ENCODE measurements at regions not wholly inside any gene's neighbourhood (a gene's known extent, or its start where the extent isn't known, plus 50 kb on each side); places are given as distances from the start of the nearest gene placed in this dataset.
"Not testable (repeated sequence)": the region's sequence is repeated elsewhere in the genome, so short reads cannot be mapped to it uniquely, and the experiment has no call there.

GRCh38 chr7:49669692-49670260 lies 103.7 kb upstream of the VWC2 start:
- no peak for DNase-seq (ENCODE audit: low read depth)

DNA sequence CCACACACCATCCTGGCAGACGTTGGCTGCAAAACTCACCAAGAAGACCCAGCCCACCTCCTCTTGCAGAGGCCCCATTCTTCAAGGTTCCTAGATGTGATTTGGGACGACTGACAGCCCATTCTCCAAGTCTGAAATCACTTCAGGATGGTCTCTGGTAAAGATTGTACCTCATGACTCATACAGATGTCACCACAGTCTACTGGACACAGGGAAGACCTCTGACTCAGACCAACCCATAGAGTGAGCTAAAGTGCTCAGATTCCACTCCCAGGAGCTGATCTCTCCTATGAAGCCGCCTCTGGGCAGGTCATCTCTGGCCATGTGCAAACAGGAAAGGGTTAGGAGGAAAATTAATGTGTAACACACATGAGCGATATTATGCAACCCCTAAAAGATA lies 102.4 kb upstream of the VWC2 start:
- peak; percentile 20 for DNase-seq (ENCODE audit: low read depth)

- DNase-seq (ENCODE audit: low read depth), result no peak
Observed at GRCh38 chr7:49692516-49692915, 80.9 kb upstream of the VWC2 start.

GRCh38 chr7:49695971-49696370 lies 77.5 kb upstream of the VWC2 start:
- no peak for DNase-seq (ENCODE audit: low read depth)

- DNase-seq (ENCODE audit: low read depth), result no peak
Observed at GRCh38 chr7:49700841-49701240, 72.6 kb upstream of the VWC2 start.

- no peak for DNase-seq (ENCODE audit: low read depth)
Observed at GRCh38 chr7:49702099-49702498, 71.3 kb upstream of the VWC2 start.

DNA sequence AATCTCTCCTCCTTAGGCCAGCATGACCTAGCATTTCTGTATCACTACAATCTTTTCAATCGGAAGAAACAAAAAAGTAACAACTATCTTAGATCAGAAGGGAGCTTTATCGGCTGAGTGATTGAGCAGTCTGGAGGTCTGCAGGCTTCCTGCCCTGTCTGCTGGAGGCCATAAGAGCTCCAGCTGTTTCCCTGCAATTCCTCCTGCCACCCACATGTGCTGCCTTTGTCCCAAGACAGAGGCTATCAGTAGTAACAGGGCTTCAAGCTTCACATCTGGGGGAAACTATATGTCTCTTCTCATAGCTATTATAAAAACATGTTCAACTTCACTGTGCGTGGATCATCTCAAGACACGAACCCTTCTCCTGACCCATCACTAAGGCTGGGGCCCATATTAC lies 70.1 kb upstream of the VWC2 start:
- DNase-seq (ENCODE audit: low read depth), result no peak

GRCh38 chr7:49703881-49704280 lies 69.6 kb upstream of the VWC2 start:
- no peak for DNase-seq (ENCODE audit: low read depth)

- no peak for DNase-seq (ENCODE audit: low read depth)
Observed at GRCh38 chr7:49706106-49706505, 67.3 kb upstream of the VWC2 start.

- no peak for DNase-seq (ENCODE audit: low read depth)
Observed at GRCh38 chr7:49707891-49708290, 65.5 kb upstream of the VWC2 start.

GRCh38 chr7:49708590-49708989 lies 64.8 kb upstream of the VWC2 start:
- DNase-seq (ENCODE audit: low read depth), result no peak

DNA sequence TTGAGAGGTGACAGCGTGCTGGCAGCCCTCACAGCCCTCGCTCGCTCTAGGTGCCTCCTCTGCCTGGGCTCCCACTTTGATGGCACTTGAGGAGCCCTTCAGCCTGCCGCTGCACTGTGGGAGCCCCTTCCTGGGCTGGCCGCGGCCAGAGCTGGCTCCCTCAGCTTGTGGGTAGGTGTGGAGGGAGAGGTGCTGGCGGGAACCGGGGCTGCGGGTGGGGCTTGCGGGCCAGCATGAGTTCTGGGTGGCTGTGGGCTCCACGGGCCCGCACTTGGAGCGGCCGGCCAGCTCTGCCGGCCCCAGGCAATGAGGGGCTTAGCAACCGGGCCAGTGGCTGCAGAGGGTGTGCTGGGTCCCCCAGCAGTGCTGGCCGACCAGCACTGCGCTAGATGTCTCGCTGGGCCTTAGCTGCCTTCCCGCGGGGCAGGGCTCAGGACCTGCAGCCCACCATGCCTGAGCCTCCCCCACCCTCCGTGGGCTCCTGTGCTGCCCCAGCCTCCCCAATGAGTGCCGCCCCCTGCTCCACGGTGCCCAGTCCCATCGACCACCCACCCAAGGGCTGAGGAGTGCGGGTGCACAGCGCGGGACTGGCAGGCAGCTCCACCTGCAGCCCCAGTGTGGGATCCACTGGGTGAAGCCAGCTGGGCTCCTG lies 62.2 kb upstream of the VWC2 start:
- DNase-seq (ENCODE audit: low read depth), result not testable (repeated sequence)

- no peak for DNase-seq (ENCODE audit: low read depth)
Observed at GRCh38 chr7:49714182-49714581, 59.3 kb upstream of the VWC2 start.

DNA sequence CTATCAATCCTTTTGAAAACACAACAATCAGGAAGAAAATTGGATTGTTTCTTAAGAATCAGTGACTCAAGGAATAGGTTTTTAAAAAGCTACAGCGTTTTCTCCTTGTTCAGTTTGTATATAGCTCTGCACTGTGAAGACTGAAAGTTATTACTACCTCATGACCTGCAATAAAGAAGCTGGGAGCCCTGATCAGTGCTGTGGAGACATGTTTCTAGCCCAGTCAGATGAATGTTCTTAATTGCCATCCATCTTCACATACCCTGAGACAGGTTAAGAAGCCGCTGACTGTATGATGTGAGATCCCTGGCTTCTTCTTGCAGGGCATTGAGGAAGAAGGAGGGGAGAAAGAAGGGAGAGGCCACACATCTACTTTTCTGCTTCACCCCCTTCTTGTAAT lies 58.0 kb upstream of the VWC2 start:
- no peak for DNase-seq (ENCODE audit: low read depth)

DNA sequence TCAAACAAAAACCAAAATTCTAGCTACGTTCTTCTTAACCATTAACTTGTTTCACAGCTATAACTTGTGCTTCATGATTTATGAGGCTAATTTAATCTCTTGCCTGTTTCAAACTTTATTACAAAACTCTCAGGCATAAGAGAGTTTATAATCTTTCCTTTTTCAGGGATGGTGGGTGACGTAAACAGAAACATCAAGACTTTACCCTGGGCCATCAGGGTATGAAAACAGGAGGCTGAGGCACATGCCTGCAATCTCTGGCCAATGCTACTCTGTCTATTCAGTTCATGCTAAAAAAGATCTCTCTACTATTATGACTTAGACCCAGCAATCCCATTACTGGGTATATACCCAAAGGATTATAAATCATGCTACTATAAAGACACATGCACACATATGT lies 55.9 kb upstream of the VWC2 start:
- no peak for DNase-seq (ENCODE audit: low read depth)

- no peak for DNase-seq (ENCODE audit: low read depth)
Observed at GRCh38 chr7:49718760-49719159, 54.7 kb upstream of the VWC2 start.

DNA sequence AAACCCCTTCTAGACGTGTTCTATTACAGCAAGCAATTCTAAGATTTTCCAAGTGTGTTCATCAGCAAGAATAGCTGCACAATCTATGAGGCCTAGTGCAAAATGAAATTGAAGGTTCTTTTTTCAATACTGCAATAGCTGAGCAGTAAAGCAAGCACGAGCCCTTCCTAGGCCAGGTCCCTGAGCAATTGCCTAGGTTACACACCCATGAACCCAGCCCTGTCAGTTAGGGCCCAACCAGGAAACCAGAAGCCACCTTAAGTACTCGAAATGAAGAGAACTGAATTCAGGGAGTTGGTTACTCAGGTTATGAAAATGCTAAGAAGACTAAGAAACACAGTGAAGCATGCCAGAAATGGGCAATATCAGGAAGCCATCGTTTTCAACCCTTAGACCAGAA lies 52.0 kb upstream of the VWC2 start:
- DNase-seq (ENCODE audit: low read depth), result no peak

Data from M059J (cell line).